HG02642 (cell line): ENCODE measurements at regions not wholly inside any gene's neighbourhood (a gene's known extent, or its start where the extent isn't known, plus 50 kb on each side); places are given as distances from the start of the nearest gene placed in this dataset.
"Not testable (repeated sequence)": the region's sequence is repeated elsewhere in the genome, so short reads cannot be mapped to it uniquely, and the experiment has no call there.

ENCODE experiments used
- ATAC-seq: cut with Tn5 transposase; IDR thresholded peaks from one replicate; pipeline ENCODE4 v1.9.1; 2021; ENCODE audit warnings: mild to moderate bottlenecking; ENCODE audit not compliant: unreplicated experiment, poor library complexity

DNA sequence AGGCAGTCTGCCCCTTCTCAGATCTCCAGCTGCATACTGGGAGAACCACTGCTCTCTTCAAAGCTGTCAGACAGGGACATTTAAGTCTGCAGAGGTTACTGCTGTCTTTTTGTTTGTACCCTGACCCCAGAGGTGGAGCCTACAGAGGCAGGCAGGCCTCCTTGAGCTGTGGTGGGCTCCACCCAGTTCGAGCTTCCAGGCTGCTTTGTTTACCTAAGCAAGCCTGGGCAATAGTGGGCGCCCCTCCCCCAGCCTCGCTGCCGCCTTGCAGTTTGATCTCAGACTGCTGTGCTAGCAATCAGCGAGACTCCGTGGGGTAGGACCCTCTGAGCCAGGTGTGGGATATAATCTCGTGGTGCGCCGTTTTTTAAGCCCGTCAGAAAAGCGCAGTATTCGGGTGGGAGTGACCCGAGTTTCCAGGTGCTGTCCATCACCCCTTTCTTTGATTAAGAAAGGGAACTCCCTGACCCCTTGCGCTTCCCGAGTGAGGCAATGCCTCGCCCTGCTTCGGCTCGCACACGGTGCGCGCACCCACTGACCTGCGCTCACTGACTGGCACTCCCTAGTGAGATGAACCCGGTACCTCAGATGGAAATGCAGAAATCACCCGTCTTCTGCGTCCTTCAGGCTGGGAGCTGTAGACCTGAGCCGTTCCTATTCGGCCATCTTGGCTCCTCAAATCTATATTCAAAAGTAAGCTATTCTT is 224.4 kb downstream of the ZNF326 start:
- ATAC-seq: not testable (repeated sequence)

GRCh38 chr1:90210633-90211491 is 216.0 kb downstream of the ZNF326 start:
- ATAC-seq: no peak

DNA sequence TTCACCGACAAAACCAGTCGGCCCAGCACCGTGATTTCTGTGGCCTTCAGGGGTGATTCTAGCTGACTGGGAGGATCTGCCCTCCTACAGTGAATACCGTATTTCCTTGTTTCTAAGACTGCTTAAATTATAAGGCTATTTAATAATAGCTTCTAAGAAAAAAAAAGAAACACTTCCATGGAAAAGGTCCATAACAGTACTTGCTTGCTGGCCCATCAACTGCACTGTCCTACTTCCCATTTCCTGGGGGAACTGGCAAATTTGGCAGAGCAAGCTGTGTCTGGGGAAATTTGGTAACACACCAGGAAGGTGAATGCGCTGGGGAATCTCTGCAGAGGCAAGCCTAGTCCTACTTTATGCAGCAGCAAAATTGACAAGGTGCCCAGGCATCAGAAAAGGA is 214.0 kb downstream of the ZNF326 start:
- ATAC-seq: no peak

DNA sequence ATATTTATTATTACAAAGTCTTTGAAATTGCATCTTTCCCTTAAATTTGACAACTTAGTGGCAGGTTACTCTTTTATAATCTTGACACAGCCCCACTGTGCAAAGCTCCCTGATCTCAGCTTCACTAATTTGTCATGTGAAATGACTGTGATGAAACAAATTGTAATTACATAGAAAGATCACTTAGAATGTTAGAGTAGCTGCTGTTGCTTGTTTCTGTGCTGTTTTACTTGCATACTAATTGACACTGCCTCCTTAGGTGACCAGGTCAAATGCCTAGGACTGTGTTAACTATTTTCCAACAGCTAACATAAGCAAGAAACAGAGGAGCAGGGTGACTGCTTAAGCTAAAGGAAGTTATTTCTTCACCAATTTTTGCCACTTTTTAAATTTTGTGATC is 211.3 kb downstream of the ZNF326 start:
- no peak for ATAC-seq

DNA sequence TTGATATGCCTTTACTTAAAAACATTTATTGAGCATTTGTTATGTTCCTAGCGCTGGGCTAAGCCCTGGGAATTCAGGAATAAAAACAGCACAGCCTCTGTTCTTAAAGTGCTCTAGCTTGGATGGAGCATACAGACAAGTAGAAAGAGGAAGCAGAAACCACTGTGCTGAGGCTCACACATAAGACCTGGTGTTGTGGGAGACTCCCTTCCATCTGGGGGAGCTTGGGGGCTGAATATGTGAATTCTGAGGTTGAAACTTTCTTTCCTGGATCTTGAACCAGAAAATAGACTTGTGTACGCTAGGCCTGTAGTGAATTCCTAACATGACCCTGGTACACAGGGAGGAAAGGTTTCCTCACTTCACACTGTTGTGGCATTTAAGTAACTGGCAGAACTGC is 209.9 kb downstream of the ZNF326 start:
- no peak for ATAC-seq

DNA sequence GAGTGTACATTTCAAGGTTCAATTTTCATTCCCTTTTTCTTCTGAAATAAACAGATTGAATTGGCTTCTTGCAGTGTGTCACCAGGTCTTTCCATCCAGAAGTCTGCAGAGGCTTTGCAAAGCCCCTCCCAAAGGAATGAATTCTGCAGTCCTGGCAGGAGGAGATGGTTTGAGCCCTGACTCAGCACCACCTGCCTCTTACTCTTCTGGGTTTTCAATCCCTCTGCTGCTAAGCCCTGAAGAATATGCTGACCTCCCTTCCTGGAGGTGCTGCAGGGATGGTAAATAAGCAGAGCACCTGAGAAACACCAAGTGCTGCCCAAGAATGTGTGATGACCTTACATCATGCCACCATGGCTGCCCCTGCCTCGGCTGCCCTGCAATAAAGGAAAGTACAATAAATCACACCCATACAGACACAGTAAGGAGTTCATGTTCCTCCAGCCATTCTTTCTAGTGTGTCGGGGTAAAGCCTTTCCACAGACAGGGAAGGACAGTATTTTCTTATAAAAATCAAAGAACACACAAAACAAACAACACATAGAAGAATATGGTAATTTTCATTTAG is 209.2 kb downstream of the ZNF326 start:
- no peak for ATAC-seq

DNA sequence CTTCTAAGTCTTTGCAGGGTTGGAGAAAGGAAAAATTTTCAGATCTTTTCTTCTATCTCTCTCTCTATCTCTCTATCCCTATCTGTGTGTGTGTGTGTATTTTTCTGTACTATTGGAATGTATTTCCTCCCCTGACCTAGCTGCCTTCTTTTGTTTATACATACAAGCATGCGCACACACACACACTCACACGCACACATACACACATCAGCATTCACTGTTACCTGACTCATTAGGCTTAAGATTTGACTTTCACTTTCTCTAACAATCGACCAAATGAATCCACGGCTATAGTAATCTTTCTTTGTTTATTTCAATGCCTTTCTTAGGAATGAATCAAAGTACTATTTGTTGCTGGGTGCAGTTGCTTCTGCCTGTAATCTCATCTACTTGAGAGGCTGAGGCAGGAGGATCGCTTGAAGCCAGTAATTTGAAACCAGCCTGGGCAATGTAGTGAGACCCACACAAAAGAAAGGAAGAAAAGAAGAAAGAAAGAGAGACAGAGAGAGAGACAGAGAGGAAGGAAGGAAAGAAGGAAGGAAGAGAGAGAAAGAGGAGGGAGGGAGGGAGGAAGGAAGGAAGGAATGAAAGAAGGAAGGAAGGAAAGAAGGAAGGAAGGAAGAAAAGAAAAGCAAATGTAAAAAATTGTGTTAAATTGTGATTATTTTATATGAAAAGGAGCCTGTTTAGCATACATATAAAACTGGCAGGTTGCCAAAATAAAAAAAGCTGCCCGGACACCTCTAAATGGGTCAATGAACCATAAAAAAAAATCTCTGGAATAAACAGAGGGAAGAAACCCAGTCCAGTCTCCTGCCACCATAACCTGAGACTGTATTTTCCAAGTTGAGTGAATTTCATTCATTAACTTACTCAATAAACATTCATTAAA is 206.8 kb downstream of the ZNF326 start:
- no peak for ATAC-seq

DNA sequence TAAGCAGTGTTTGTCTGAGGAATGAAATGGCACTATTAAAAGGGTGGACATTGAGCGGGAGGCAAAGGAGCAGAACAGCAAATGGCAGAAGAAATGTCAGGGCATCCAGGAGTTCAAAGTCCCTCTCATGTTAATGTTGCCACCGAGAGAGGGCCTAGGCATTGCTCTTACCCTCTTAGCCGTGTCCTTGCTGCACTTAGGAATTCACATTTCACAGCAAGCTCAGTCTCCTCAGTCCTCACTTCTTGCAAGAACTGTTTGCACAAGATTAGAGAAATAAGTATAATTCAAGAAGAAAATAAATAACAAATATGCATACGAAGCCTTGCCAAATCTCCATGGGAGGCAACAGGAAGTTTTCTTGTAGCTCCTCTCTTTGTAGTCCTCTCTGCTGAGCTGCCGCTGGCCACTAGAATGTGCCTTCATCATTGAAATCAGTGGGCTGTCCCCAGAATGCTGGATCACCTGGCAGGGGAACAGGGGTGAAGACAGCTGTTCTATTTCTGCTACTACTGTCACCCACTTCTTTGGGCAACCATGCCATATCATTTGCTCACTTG is 205.8 kb downstream of the ZNF326 start:
- no peak for ATAC-seq

DNA sequence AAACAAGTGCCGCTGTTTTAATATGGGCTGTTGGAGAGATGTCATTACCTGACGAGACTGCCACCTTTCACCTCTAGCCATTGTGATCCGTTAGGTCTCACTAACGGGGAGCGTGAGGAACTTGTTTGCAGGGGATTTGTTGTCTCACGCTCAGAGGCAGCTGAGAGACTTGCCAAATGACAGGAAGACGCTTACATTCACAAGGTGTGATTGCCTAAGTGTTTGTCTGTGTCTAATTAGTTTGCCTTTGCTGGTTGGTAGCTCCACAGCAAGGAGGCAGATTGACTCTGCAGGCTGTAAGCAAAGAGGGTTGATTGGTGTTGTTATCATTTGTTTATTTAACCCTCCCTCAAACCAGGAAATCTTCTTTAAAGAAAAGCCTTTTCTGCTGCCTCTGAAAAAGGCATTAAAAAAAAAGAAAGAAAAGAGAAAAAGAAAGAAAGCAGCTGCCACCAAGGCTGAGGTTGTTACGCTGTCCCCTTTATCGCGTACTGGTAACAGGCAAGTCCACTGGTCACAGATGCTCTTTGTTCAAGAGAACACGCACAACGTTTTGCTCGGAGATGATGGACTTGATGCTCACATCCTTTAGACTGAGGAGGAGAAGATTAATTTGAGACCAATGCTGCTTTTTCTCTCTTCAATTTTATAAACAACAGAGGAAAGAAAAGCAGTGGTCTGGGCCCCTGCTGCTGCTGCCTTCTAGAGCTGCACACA is 203.9 kb downstream of the ZNF326 start:
- no peak for ATAC-seq

- ATAC-seq: no peak
Observed at GRCh38 chr1:90193116-90193515, 198.2 kb downstream of the ZNF326 start.

DNA sequence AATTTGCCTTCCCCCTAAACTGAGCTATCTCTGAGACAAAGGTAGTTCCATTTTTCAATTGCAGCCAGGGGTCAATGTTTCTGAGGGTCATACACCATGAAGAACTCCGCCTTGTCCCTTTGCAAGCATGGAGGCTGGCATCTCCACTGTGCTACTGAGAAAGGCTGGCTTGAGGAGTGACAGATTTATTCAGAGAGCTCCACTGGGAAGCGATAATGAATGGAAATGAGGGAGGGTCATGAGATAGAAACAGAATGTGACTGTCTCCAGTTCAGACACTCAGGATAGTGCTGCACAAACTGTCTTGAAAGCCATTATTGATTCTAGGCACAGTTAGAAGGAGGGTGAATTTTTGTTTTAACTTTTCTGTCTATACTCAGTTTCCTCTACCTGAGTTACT is 197.5 kb downstream of the ZNF326 start:
- ATAC-seq: no peak

DNA sequence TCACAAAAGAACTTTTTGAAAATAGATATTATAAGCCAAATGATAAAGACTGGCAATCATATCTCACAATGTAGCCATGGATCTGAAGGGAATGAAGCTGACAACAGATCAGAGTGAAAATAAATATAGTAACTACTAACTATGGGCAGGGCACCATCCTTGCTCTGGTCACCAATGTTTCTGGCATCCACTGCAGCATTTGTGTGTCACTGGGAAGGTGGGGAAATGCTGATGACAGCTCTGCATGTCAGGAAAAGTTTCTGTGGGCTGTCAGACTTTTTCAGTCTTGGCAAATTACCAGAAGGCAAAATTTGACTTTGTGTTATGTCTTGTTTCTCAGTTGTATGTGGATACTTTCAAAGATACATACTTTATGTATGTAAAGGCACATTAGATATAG is 195.6 kb downstream of the ZNF326 start:
- no peak for ATAC-seq

GRCh38 chr1:90189889-90190288 is 195.0 kb downstream of the ZNF326 start:
- ATAC-seq: no peak

GRCh38 chr1:90187323-90187585 is 192.3 kb downstream of the ZNF326 start:
- ATAC-seq: no peak

GRCh38 chr1:90186506-90187322 is 191.8 kb downstream of the ZNF326 start:
- ATAC-seq: no peak

- no peak for ATAC-seq
Observed at GRCh38 chr1:90176530-90176929, 181.6 kb downstream of the ZNF326 start.

- no peak for ATAC-seq
Observed at GRCh38 chr1:90175490-90176167, 180.7 kb downstream of the ZNF326 start.

GRCh38 chr1:90174246-90174645 is 179.3 kb downstream of the ZNF326 start:
- no peak for ATAC-seq
